Putamen (tissue), 1 donor: ENCODE measurements at regions not wholly inside any gene's neighbourhood (a gene's known extent, or its start where the extent isn't known, plus 50 kb on each side); places are given as distances from the start of the nearest gene placed in this dataset.

Source experiments
- DNase-seq: peaks from one replicate; pipeline ENCODE4 v3.0.0-alpha.2; 2016; ENCODE audit warnings: low spot score

- no peak for DNase-seq
Measured at GRCh38 chr3:57009802-57010201, 50.7 kb upstream of the SPATA12 start.

- no peak for DNase-seq
Measured at GRCh38 chr3:57009367-57009766, 51.1 kb upstream of the SPATA12 start.

- DNase-seq, result peak; percentile 31
Measured at GRCh38 chr3:57007521-57008460, 52.7 kb upstream of the SPATA12 start.

GRCh38 chr3:57006949-57007419, 53.5 kb upstream of the SPATA12 start:
- no peak for DNase-seq

- DNase-seq, result no peak
Measured at GRCh38 chr3:57006179-57006657, 54.2 kb upstream of the SPATA12 start.

- no peak for DNase-seq
Measured at GRCh38 chr3:57004229-57004628, 56.2 kb upstream of the SPATA12 start.

- no peak for DNase-seq
Measured at GRCh38 chr3:57003676-57004075, 56.8 kb upstream of the SPATA12 start.

GRCh38 chr3:57001356-57001755, 59.1 kb upstream of the SPATA12 start:
- no peak for DNase-seq

GRCh38 chr3:57000012-57000411, 60.5 kb upstream of the SPATA12 start:
- DNase-seq, result no peak

- no peak for DNase-seq
Measured at GRCh38 chr3:56999547-56999946, 60.9 kb upstream of the SPATA12 start.

GRCh38 chr3:56998076-56998529, 62.4 kb upstream of the SPATA12 start:
- peak; percentile 78 for DNase-seq

GRCh38 chr3:56997675-56998074, 62.8 kb upstream of the SPATA12 start:
- DNase-seq, result no peak

GRCh38 chr3:56997041-56997440, 63.4 kb upstream of the SPATA12 start:
- no peak for DNase-seq

- DNase-seq, result no peak
Measured at GRCh38 chr3:56994391-56994790, 66.1 kb upstream of the SPATA12 start.

GRCh38 chr3:56990641-56991015, 69.8 kb upstream of the SPATA12 start:
- no peak for DNase-seq

- DNase-seq, result no peak
Measured at GRCh38 chr3:56989977-56990640, 70.4 kb upstream of the SPATA12 start.

GRCh38 chr3:56989169-56989976, 71.1 kb upstream of the SPATA12 start:
- DNase-seq, result no peak

- peak; percentile 86 for DNase-seq
Measured at GRCh38 chr3:56988458-56989168, 71.9 kb upstream of the SPATA12 start.

GRCh38 chr3:56987238-56987895, 73.1 kb upstream of the SPATA12 start:
- DNase-seq, result no peak

- DNase-seq, result no peak
Measured at GRCh38 chr3:56986347-56986746, 74.1 kb upstream of the SPATA12 start.

GRCh38 chr3:56985878-56986277, 74.6 kb upstream of the SPATA12 start:
- DNase-seq, result no peak
